HL-60 (cell line): ENCODE measurements at regions not wholly inside any gene's neighbourhood (a gene's known extent, or its start where the extent isn't known, plus 50 kb on each side); places are given as distances from the start of the nearest gene placed in this dataset.

Experiments used
- SPI1 ChIP-seq: IDR thresholded peaks from 2 replicates; pipeline ENCODE4 v1.6.1; 2012; ENCODE audit warnings: low read depth, mild to moderate bottlenecking, borderline replicate concordance
- TF ChIP-seq, protein P1 (sequence below): IDR thresholded peaks from one replicate; pipeline ENCODE4 v1.5.1; 2011; ENCODE audit warnings: low read length, control low read depth, inconsistent platforms; ENCODE audit not compliant: insufficient read depth

DNA sequence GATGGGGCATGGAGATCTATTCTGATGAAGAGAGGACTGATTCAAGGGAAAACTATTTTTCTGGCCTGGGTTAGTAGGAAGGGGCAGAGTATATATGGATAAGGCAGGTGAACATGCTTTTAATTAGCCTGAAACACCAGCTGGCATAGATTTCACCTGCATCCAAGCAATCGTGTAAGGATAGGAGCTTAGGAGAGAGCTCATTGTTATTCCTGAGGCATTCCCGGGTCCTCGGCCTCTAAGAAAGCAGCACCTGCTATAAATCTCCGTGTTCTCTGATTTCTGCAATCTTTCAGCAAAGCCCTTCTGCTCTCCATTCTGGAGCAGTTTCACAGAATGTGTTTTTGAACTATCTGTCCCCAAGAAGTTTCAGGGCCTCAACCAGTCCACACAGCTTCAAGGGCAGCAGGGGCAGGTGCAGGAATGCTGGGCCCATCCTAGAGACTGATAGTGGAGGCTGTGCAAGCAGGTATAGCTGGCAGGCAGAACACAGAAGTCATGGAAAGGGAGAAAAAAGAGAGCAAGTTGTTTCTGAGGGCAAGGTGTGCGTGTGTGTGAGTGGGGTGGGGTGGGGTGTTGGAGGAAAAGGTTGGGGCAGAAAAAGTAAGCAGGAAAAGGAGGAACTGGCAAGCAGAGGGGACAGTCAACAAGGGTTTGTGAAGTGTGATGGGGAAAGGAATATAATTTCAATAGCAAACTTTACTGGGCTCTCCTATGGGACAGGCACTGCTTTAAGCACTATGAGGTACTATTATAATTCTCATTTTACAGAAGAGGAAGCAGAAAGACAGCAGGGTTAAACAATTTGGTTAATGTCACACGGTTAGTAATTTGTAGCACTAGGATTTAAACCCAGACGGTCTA lies 203.7 kb upstream of the SSTR1 start:
- TF ChIP-seq, protein P1, sequence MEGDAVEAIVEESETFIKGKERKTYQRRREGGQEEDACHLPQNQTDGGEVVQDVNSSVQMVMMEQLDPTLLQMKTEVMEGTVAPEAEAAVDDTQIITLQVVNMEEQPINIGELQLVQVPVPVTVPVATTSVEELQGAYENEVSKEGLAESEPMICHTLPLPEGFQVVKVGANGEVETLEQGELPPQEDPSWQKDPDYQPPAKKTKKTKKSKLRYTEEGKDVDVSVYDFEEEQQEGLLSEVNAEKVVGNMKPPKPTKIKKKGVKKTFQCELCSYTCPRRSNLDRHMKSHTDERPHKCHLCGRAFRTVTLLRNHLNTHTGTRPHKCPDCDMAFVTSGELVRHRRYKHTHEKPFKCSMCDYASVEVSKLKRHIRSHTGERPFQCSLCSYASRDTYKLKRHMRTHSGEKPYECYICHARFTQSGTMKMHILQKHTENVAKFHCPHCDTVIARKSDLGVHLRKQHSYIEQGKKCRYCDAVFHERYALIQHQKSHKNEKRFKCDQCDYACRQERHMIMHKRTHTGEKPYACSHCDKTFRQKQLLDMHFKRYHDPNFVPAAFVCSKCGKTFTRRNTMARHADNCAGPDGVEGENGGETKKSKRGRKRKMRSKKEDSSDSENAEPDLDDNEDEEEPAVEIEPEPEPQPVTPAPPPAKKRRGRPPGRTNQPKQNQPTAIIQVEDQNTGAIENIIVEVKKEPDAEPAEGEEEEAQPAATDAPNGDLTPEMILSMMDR: no peak
- no peak for TF ChIP-seq SPI1
